ENCODE measurements at regions not wholly inside any gene's neighbourhood (a gene's known extent, or its start where the extent isn't known, plus 50 kb on each side); places are given as distances from the start of the nearest gene placed in this dataset.

- no peaks in the 10 kb centered on the region for H3K27me3 ChIP-seq
- TF ChIP-seq CTCF (IDR thresholded peaks at IDR 0.05) (no peak), POLR2A (IDR thresholded peaks at IDR 0.05) (no peak), POLR2AphosphoS5 (IDR thresholded peaks at IDR 0.05; ENCODE audit: insufficient read depth in 1 of 2, low read depth in 1 of 2) (no peak)
- no peaks in the 10 kb centered on the region for H3K36me3 ChIP-seq
- no peak overlapping the region for H3K27ac ChIP-seq
- intact Hi-C loops (cut with DNase I) = no loop called here
- H3K9me3 ChIP-seq = no peaks in the 10 kb centered on the region
- peaks cover 30% of the 10 kb centered on the region for H3K4me1 ChIP-seq
- no peak overlapping the region for H3K4me3 ChIP-seq
- DNase-seq (ENCODE audit: extremely low spot score in 2 of 2) = no peak
Measured at GRCh38 chr3:194281306-194281705, 69.8 kb downstream of the CPN2 start.

- no peak overlapping the region for H3K27ac ChIP-seq
- H3K27me3 ChIP-seq = no peaks in the 10 kb centered on the region
- peaks cover 26% of the 10 kb centered on the region for H3K4me1 ChIP-seq
- H3K36me3 ChIP-seq = no peaks in the 10 kb centered on the region
- TF ChIP-seq POLR2A (IDR thresholded peaks at IDR 0.05) (no peak), POLR2AphosphoS5 (IDR thresholded peaks at IDR 0.05; ENCODE audit: insufficient read depth in 1 of 2, low read depth in 1 of 2) (no peak), CTCF (IDR thresholded peaks at IDR 0.05) (no peak)
- no peaks in the 10 kb centered on the region for H3K9me3 ChIP-seq
- intact Hi-C loops (cut with DNase I) = no loop called here
- no peak for DNase-seq (ENCODE audit: extremely low spot score in 2 of 2)
- no peak overlapping the region for H3K4me3 ChIP-seq
Measured at GRCh38 chr3:194281766-194282165, 69.4 kb downstream of the CPN2 start.

GRCh38 chr3:194282436-194283122, 68.5 kb downstream of the CPN2 start:
- Histone ChIP-seq H3K4me3 (no peak overlapping the region), H3K27me3 (no peaks in the 10 kb centered on the region), H3K4me1 (peaks cover 18% of the 10 kb centered on the region), H3K27ac (no peak overlapping the region), H3K9me3 (no peaks in the 10 kb centered on the region), H3K36me3 (no peaks in the 10 kb centered on the region)
- intact Hi-C loops (cut with DNase I) = no loop called here
- DNase-seq (ENCODE audit: extremely low spot score in 2 of 2) = no peak
- TF ChIP-seq CTCF (IDR thresholded peaks at IDR 0.05) = no peak
- TF ChIP-seq POLR2A (IDR thresholded peaks at IDR 0.05) = no peak
- TF ChIP-seq POLR2AphosphoS5 (IDR thresholded peaks at IDR 0.05; ENCODE audit: insufficient read depth in 1 of 2, low read depth in 1 of 2) = no peak

- Histone ChIP-seq H3K27ac (no peak overlapping the region), H3K27me3 (no peaks in the 10 kb centered on the region), H3K4me3 (no peak overlapping the region), H3K36me3 (no peaks in the 10 kb centered on the region), H3K9me3 (no peaks in the 10 kb centered on the region), H3K4me1 (peaks cover 9% of the 10 kb centered on the region)
- DNase-seq (ENCODE audit: extremely low spot score in 2 of 2) = no peak
- TF ChIP-seq CTCF (IDR thresholded peaks at IDR 0.05) (no peak), POLR2A (IDR thresholded peaks at IDR 0.05) (no peak), POLR2AphosphoS5 (IDR thresholded peaks at IDR 0.05; ENCODE audit: insufficient read depth in 1 of 2, low read depth in 1 of 2) (no peak)
- intact Hi-C loops (cut with DNase I) = no loop called here
Measured at GRCh38 chr3:194283221-194284006, 67.7 kb downstream of the CPN2 start.

GRCh38 chr3:194284351-194284750, 66.8 kb downstream of the CPN2 start:
- Histone ChIP-seq H3K27me3 (no peaks in the 10 kb centered on the region), H3K4me1 (no peaks in the 10 kb centered on the region), H3K4me3 (no peak overlapping the region), H3K9me3 (no peaks in the 10 kb centered on the region), H3K36me3 (no peaks in the 10 kb centered on the region), H3K27ac (no peak overlapping the region)
- DNase-seq (ENCODE audit: extremely low spot score in 2 of 2) = no peak
- intact Hi-C loops (cut with DNase I) = no loop called here
- TF ChIP-seq POLR2A (IDR thresholded peaks at IDR 0.05) = no peak

All from vagina (tissue), 2 donors.